OCI-LY1 (cell line): ENCODE measurements at regions not wholly inside any gene's neighbourhood (a gene's known extent, or its start where the extent isn't known, plus 50 kb on each side); places are given as distances from the start of the nearest gene placed in this dataset.

Source experiments
- H2AFZ ChIP-seq: fragments of 200-600 bp; sonication (generic), shearing (Covaris generic); 2 replicates; pipeline ENCODE4 v1.6.0; 2014; ENCODE audit warnings: antibody characterized with exemption, mild to moderate bottlenecking, low read length
- H3F3A ChIP-seq: fragments of 200-600 bp; sonication (generic), shearing (Covaris generic); 2 replicates; pipeline ENCODE4 v1.6.0; 2014; ENCODE audit warnings: mild to moderate bottlenecking, antibody characterized with exemption, low read length, moderate library complexity; ENCODE audit not compliant: insufficient read depth
- H3K27ac ChIP-seq: fragments of 200-600 bp; sonication (generic); 2 replicates; pipeline ENCODE4 v1.5.1; 2014; ENCODE audit warnings: low read length, mixed run types, mild to moderate bottlenecking, low read depth; ENCODE audit not compliant: poor library complexity, severe bottlenecking
- H3K27me3 ChIP-seq: fragments of 200-600 bp; sonication (generic); 2 replicates; pipeline ENCODE4 v1.6.0; 2014; ENCODE audit warnings: antibody characterized with exemption, mild to moderate bottlenecking, low read length, moderate library complexity; ENCODE audit not compliant: insufficient read depth
- H3K36me3 ChIP-seq: fragments of 200-600 bp; sonication (generic); 2 replicates; pipeline ENCODE4 v1.6.1; 2014; ENCODE audit warnings: mild to moderate bottlenecking, antibody characterized with exemption, low read length, moderate library complexity, mixed read lengths; ENCODE audit not compliant: insufficient read depth
- H3K4me1 ChIP-seq: fragments of 200-600 bp; sonication (generic); 2 replicates; pipeline ENCODE4 v1.5.1; 2014; ENCODE audit warnings: mild to moderate bottlenecking, low read length, moderate library complexity; ENCODE audit not compliant: insufficient read depth, severe bottlenecking
- H3K4me2 ChIP-seq: fragments of 200-600 bp; sonication (generic), shearing (Covaris generic); 2 replicates; pipeline ENCODE4 v1.6.1; 2014; ENCODE audit warnings: low read length
- H3K4me3 ChIP-seq: fragments of 200-600 bp; sonication (generic); 2 replicates; pipeline ENCODE4 v1.5.1; 2014; ENCODE audit warnings: low read length, low read depth, mild to moderate bottlenecking, mixed read lengths; ENCODE audit not compliant: poor library complexity, severe bottlenecking
- H3K79me2 ChIP-seq: fragments of 200-600 bp; shearing (Covaris generic); 2 replicates; pipeline ENCODE4 v1.6.1; 2016; ENCODE audit warnings: mixed run types, low read length, mixed read lengths; ENCODE audit not compliant: insufficient read depth
- H3K9ac ChIP-seq: fragments of 200-600 bp; sonication (generic), shearing (Covaris generic); 2 replicates; pipeline ENCODE4 v1.6.1; 2014; ENCODE audit warnings: mild to moderate bottlenecking, low read length, mixed read lengths
- H3K9me2 ChIP-seq: fragments of 200-600 bp; sonication (generic), shearing (Covaris generic); 2 replicates; pipeline ENCODE4 v1.6.1; 2014; ENCODE audit warnings: low read depth, mild to moderate bottlenecking, low read length, mixed read lengths
- H3K9me3 ChIP-seq: fragments of 200-600 bp; shearing (Covaris generic); 2 replicates; pipeline ENCODE4 v1.6.1; 2014; ENCODE audit warnings: low read length, mixed read lengths
- H4K20me1 ChIP-seq: fragments of 200-600 bp; sonication (generic), shearing (Covaris generic); 2 replicates; pipeline ENCODE4 v1.6.0; 2016; ENCODE audit warnings: mild to moderate bottlenecking, low read length; ENCODE audit not compliant: insufficient read depth
- EZH2 ChIP-seq: fragments of 200-600 bp; sonication (generic), shearing (Covaris generic); IDR thresholded peaks from 2 replicates; pipeline ENCODE4 v1.8.0; 2017; ENCODE audit warnings: borderline replicate concordance, mixed run types, mild to moderate bottlenecking, antibody characterized with exemption, low read length, moderate library complexity, mixed read lengths
- TF ChIP-seq, protein P1 (sequence below): fragments of 200-600 bp; sonication (generic), shearing (Covaris generic); IDR thresholded peaks from 2 replicates; pipeline ENCODE4 v1.5.1; 2017; ENCODE audit warnings: mild to moderate bottlenecking, antibody characterized with exemption, low read length, moderate library complexity, mixed read lengths

DNA sequence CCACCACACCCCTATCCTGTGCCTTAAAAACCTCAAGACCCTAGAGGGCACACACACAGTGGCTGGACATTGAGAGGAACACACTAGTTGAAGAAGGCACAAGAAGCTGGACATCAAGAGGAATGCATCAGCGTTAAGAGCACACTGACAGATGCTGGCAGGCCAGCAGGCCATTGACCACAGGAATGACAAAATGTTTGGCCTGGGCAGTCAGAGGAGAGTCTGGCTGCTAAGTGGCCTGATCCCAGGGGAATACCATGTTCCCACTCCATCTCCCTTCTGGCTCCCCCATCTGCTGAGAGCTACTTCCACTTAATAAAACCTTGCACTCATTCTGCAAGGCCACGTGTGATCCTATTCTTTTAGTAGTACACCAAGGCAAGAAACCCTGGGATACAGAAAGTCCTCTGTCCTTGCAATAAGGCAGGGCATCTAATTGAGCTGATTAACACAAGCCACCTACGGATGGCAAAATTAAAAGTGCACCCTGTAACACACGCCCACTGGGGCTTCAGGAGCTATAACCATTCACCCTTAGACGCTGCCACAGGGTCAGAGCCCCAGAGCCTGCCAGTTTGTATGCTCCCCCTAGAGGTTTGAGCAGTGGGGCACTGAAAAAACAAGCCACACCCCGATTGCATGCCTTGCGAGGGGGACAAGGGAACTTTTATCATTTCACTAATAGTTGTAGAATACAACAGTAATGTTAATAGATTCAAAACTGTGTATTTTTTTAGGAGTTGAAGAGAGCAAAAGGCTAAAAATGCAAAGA, 1216.1 kb upstream of the NCAM2 start:
- no peaks in the 10 kb centered on the region for H4K20me1 ChIP-seq
- H3K9me3 ChIP-seq = no peaks in the 10 kb centered on the region
- no peaks in the 10 kb centered on the region for H3F3A ChIP-seq
- TF ChIP-seq, protein P1, sequence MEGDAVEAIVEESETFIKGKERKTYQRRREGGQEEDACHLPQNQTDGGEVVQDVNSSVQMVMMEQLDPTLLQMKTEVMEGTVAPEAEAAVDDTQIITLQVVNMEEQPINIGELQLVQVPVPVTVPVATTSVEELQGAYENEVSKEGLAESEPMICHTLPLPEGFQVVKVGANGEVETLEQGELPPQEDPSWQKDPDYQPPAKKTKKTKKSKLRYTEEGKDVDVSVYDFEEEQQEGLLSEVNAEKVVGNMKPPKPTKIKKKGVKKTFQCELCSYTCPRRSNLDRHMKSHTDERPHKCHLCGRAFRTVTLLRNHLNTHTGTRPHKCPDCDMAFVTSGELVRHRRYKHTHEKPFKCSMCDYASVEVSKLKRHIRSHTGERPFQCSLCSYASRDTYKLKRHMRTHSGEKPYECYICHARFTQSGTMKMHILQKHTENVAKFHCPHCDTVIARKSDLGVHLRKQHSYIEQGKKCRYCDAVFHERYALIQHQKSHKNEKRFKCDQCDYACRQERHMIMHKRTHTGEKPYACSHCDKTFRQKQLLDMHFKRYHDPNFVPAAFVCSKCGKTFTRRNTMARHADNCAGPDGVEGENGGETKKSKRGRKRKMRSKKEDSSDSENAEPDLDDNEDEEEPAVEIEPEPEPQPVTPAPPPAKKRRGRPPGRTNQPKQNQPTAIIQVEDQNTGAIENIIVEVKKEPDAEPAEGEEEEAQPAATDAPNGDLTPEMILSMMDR = no peak
- TF ChIP-seq EZH2 = no peak
- H3K9ac ChIP-seq = no peak overlapping the region
- no peak overlapping the region for H3K27ac ChIP-seq
- H3K9me2 ChIP-seq = no peaks in the 10 kb centered on the region
- H2AFZ ChIP-seq = no peak overlapping the region
- no peak overlapping the region for H3K4me2 ChIP-seq
- no peaks in the 10 kb centered on the region for H3K27me3 ChIP-seq
- H3K4me3 ChIP-seq = no peak overlapping the region
- H3K79me2 ChIP-seq = no peaks in the 10 kb centered on the region
- H3K4me1 ChIP-seq = no peaks in the 10 kb centered on the region
- H3K36me3 ChIP-seq = no peaks in the 10 kb centered on the region

- TF ChIP-seq, protein P1 = no peak
- TF ChIP-seq EZH2 = no peak
- H3K4me3 ChIP-seq = no peak overlapping the region
- H3F3A ChIP-seq = no peaks in the 10 kb centered on the region
- H3K36me3 ChIP-seq = no peaks in the 10 kb centered on the region
- no peaks in the 10 kb centered on the region for H3K79me2 ChIP-seq
- H2AFZ ChIP-seq = no peak overlapping the region
- H3K4me1 ChIP-seq = no peaks in the 10 kb centered on the region
- H3K9me2 ChIP-seq = no peaks in the 10 kb centered on the region
- no peaks in the 10 kb centered on the region for H3K9me3 ChIP-seq
- no peak overlapping the region for H3K9ac ChIP-seq
- H3K27me3 ChIP-seq = no peaks in the 10 kb centered on the region
- no peak overlapping the region for H3K4me2 ChIP-seq
- H3K27ac ChIP-seq = no peak overlapping the region
- H4K20me1 ChIP-seq = no peaks in the 10 kb centered on the region
Measured at GRCh38 chr21:19785941-19786340, 1212.3 kb upstream of the NCAM2 start.

- no peak overlapping the region for H2AFZ ChIP-seq
- H4K20me1 ChIP-seq = no peaks in the 10 kb centered on the region
- H3K4me2 ChIP-seq = no peak overlapping the region
- no peaks in the 10 kb centered on the region for H3K9me3 ChIP-seq
- no peak overlapping the region for H3K27ac ChIP-seq
- no peak for TF ChIP-seq EZH2
- TF ChIP-seq, protein P1 = no peak
- H3F3A ChIP-seq = no peaks in the 10 kb centered on the region
- H3K9me2 ChIP-seq = no peaks in the 10 kb centered on the region
- no peaks in the 10 kb centered on the region for H3K79me2 ChIP-seq
- H3K27me3 ChIP-seq = no peaks in the 10 kb centered on the region
- no peak overlapping the region for H3K9ac ChIP-seq
- H3K4me1 ChIP-seq = no peaks in the 10 kb centered on the region
- H3K36me3 ChIP-seq = no peaks in the 10 kb centered on the region
- no peak overlapping the region for H3K4me3 ChIP-seq
Measured at GRCh38 chr21:19792004-19792403, 1206.2 kb upstream of the NCAM2 start.
